Keratinocyte (primary cell): ENCODE measurements at regions not wholly inside any gene's neighbourhood (a gene's known extent, or its start where the extent isn't known, plus 50 kb on each side); places are given as distances from the start of the nearest gene placed in this dataset.

Source experiments
- EZH2 ChIP-seq: IDR thresholded peaks from one replicate; pipeline ENCODE4 v1.6.1; 2012; ENCODE audit warnings: inconsistent platforms, mild to moderate bottlenecking, low read length, moderate library complexity
- TF ChIP-seq, protein P1 (sequence below), 3 experiments: IDR thresholded peaks in 1 of 3; conservative IDR thresholded peaks in 1 of 3; optimal IDR thresholded peaks in 1 of 3; 2 replicates in 2 of 3; 3 replicates in 1 of 3; pipeline versions ENCODE3 to v1.5.1; 2011; ENCODE audit warnings: low read length in 3 of 3, mild to moderate bottlenecking in 3 of 3, moderate library complexity in 2 of 3, control low read depth in 1 of 3, inconsistent platforms in 1 of 3; ENCODE audit not compliant: insufficient read depth in 2 of 3; ENCODE audit errors: extremely low read depth in 1 of 3

GRCh38 chr10:128865436-128866195 lies 601.4 kb upstream of the MGMT start:
- TF ChIP-seq EZH2 = no peak
- TF ChIP-seq, protein P1, sequence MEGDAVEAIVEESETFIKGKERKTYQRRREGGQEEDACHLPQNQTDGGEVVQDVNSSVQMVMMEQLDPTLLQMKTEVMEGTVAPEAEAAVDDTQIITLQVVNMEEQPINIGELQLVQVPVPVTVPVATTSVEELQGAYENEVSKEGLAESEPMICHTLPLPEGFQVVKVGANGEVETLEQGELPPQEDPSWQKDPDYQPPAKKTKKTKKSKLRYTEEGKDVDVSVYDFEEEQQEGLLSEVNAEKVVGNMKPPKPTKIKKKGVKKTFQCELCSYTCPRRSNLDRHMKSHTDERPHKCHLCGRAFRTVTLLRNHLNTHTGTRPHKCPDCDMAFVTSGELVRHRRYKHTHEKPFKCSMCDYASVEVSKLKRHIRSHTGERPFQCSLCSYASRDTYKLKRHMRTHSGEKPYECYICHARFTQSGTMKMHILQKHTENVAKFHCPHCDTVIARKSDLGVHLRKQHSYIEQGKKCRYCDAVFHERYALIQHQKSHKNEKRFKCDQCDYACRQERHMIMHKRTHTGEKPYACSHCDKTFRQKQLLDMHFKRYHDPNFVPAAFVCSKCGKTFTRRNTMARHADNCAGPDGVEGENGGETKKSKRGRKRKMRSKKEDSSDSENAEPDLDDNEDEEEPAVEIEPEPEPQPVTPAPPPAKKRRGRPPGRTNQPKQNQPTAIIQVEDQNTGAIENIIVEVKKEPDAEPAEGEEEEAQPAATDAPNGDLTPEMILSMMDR (optimal IDR thresholded peaks at IDR 0.05 in 1 of 3, IDR thresholded peaks at IDR 0.05 in 1 of 3, conservative IDR thresholded peaks at IDR 0.05 in 1 of 3; ENCODE audit: extremely low read depth in 1 of 3, insufficient read depth in 2 of 3, low read length in 3 of 3) = no peak
